Loucy (cell line): ENCODE measurements at regions not wholly inside any gene's neighbourhood (a gene's known extent, or its start where the extent isn't known, plus 50 kb on each side); places are given as distances from the start of the nearest gene placed in this dataset.

ENCODE experiments used
- H2AFZ ChIP-seq: fragments of 200-600 bp; sonication (generic); 2 replicates; pipeline ENCODE4 v1.6.0; 2016; ENCODE audit warnings: antibody characterized with exemption, mild to moderate bottlenecking, low read length, moderate library complexity
- H3F3A ChIP-seq: fragments of 200-600 bp; 2 replicates; pipeline ENCODE4 v1.6.0; 2016; ENCODE audit warnings: antibody characterized with exemption, low read depth, mild to moderate bottlenecking
- H3K27me3 ChIP-seq: fragments of 200-600 bp; sonication (generic); 2 replicates; pipeline ENCODE4 v1.6.1; 2014; ENCODE audit warnings: low read length, mild to moderate bottlenecking; ENCODE audit not compliant: insufficient read depth, poor library complexity, severe bottlenecking
- H3K36me3 ChIP-seq: fragments of 200-600 bp; sonication (generic); 2 replicates; pipeline ENCODE4 v1.6.1; 2016; ENCODE audit warnings: low read length; ENCODE audit not compliant: insufficient read depth
- H3K4me1 ChIP-seq: fragments of 200-600 bp; sonication (generic); 2 replicates; pipeline ENCODE4 v1.5.1; 2014; ENCODE audit warnings: low read length, mild to moderate bottlenecking; ENCODE audit not compliant: insufficient read depth, poor library complexity, severe bottlenecking
- H3K4me2 ChIP-seq: fragments of 200-600 bp; sonication (generic); 2 replicates; pipeline ENCODE4 v1.6.0; 2014; ENCODE audit warnings: antibody characterized with exemption, low read length, low read depth, mild to moderate bottlenecking; ENCODE audit not compliant: poor library complexity, severe bottlenecking
- H3K4me3 ChIP-seq: fragments of 200-600 bp; sonication (generic); 2 replicates; pipeline ENCODE4 v1.5.1; 2014; ENCODE audit warnings: low read length, mild to moderate bottlenecking, mixed read lengths; ENCODE audit not compliant: poor library complexity, severe bottlenecking
- H3K79me2 ChIP-seq: fragments of 200-600 bp; sonication (generic); 2 replicates; pipeline ENCODE4 v1.6.1; 2014; ENCODE audit warnings: low read length; ENCODE audit not compliant: insufficient read depth
- H3K9ac ChIP-seq: fragments of 200-600 bp; sonication (generic); 2 replicates; pipeline ENCODE4 v1.6.0; 2014; ENCODE audit warnings: mild to moderate bottlenecking, low read depth, low read length, moderate library complexity; ENCODE audit not compliant: poor library complexity, severe bottlenecking
- H3K9me2 ChIP-seq: fragments of 200-600 bp; sonication (generic); replicated peaks from 2 replicates; pipeline ENCODE4 v1.6.1; 2016; ENCODE audit warnings: low read depth, low read length, mixed read lengths
- H3K9me3 ChIP-seq: fragments of 200-600 bp; sonication (generic); 2 replicates; pipeline ENCODE4 v1.6.1; 2014; ENCODE audit warnings: mild to moderate bottlenecking, antibody characterized with exemption, low read length, low read depth; ENCODE audit not compliant: insufficient read depth
- H4K20me1 ChIP-seq: fragments of 200-600 bp; sonication (generic); 2 replicates; pipeline ENCODE4 v1.6.0; 2014; ENCODE audit warnings: antibody characterized with exemption, low read length, mild to moderate bottlenecking; ENCODE audit not compliant: insufficient read depth, poor library complexity, severe bottlenecking
- EZH2phosphoT487 ChIP-seq: fragments of 200-600 bp; IDR thresholded peaks from 2 replicates; pipeline ENCODE4 v1.6.1; 2018; ENCODE audit warnings: antibody characterized with exemption, mild to moderate bottlenecking, moderate library complexity, borderline replicate concordance
- TF ChIP-seq, protein P1 (sequence below): fragments of 200-600 bp; sonication (generic); conservative IDR thresholded peaks from 2 replicates; pipeline ENCODE4 v1.5.1; 2014; ENCODE audit warnings: mild to moderate bottlenecking, antibody characterized with exemption, low read length

- no peaks in the 10 kb centered on the region for H3K36me3 ChIP-seq
- no peaks in the 10 kb centered on the region for H3K9me2 ChIP-seq
- no peak overlapping the region for H3K9ac ChIP-seq
- H3K4me1 ChIP-seq, result peaks cover 15% of the 10 kb centered on the region
- H3K79me2 ChIP-seq, result no peaks in the 10 kb centered on the region
- H3K9me3 ChIP-seq, result no peaks in the 10 kb centered on the region
- H4K20me1 ChIP-seq, result no peaks in the 10 kb centered on the region
- H3K4me2 ChIP-seq, result no peak overlapping the region
- H3K27me3 ChIP-seq, result no peaks in the 10 kb centered on the region
- H2AFZ ChIP-seq, result peak overlapping the region; percentile 73
- H3F3A ChIP-seq, result no peaks in the 10 kb centered on the region
- no peak for TF ChIP-seq EZH2phosphoT487
- TF ChIP-seq, protein P1, sequence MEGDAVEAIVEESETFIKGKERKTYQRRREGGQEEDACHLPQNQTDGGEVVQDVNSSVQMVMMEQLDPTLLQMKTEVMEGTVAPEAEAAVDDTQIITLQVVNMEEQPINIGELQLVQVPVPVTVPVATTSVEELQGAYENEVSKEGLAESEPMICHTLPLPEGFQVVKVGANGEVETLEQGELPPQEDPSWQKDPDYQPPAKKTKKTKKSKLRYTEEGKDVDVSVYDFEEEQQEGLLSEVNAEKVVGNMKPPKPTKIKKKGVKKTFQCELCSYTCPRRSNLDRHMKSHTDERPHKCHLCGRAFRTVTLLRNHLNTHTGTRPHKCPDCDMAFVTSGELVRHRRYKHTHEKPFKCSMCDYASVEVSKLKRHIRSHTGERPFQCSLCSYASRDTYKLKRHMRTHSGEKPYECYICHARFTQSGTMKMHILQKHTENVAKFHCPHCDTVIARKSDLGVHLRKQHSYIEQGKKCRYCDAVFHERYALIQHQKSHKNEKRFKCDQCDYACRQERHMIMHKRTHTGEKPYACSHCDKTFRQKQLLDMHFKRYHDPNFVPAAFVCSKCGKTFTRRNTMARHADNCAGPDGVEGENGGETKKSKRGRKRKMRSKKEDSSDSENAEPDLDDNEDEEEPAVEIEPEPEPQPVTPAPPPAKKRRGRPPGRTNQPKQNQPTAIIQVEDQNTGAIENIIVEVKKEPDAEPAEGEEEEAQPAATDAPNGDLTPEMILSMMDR, result no peak
- H3K4me3 ChIP-seq, result no peak overlapping the region
Measured at GRCh38 chr14:42855085-42855484, 1248.4 kb downstream of the LRFN5 start.

GRCh38 chr14:42854061-42854460 is 1247.4 kb downstream of the LRFN5 start:
- H3K4me2 ChIP-seq, result no peak overlapping the region
- no peak overlapping the region for H3K4me3 ChIP-seq
- H3K79me2 ChIP-seq, result no peaks in the 10 kb centered on the region
- H3K9me2 ChIP-seq, result no peaks in the 10 kb centered on the region
- H4K20me1 ChIP-seq, result no peaks in the 10 kb centered on the region
- no peaks in the 10 kb centered on the region for H3F3A ChIP-seq
- no peaks in the 10 kb centered on the region for H3K9me3 ChIP-seq
- no peaks in the 10 kb centered on the region for H3K27me3 ChIP-seq
- H3K36me3 ChIP-seq, result no peaks in the 10 kb centered on the region
- no peak overlapping the region for H3K9ac ChIP-seq
- H2AFZ ChIP-seq, result no peak overlapping the region; the same call in 1 of the 2 replicates
- peaks cover 8% of the 10 kb centered on the region for H3K4me1 ChIP-seq
- TF ChIP-seq, protein P1, result no peak
- TF ChIP-seq EZH2phosphoT487, result no peak

GRCh38 chr14:42848652-42849051 is 1242.0 kb downstream of the LRFN5 start:
- Histone ChIP-seq H3K4me3 (no peak overlapping the region), H4K20me1 (no peaks in the 10 kb centered on the region), H3F3A (no peaks in the 10 kb centered on the region), H3K4me1 (peaks cover 12% of the 10 kb centered on the region), H3K36me3 (no peaks in the 10 kb centered on the region), H3K4me2 (no peak overlapping the region), H2AFZ (no peak overlapping the region), H3K27me3 (no peaks in the 10 kb centered on the region), H3K9me3 (no peaks in the 10 kb centered on the region), H3K9me2 (no peaks in the 10 kb centered on the region), H3K79me2 (no peaks in the 10 kb centered on the region), H3K9ac (no peak overlapping the region)
- TF ChIP-seq, protein P1, result no peak
- no peak for TF ChIP-seq EZH2phosphoT487
